Upper lobe of right lung (tissue), 1 donor: ENCODE measurements at regions not wholly inside any gene's neighbourhood (a gene's known extent, or its start where the extent isn't known, plus 50 kb on each side); places are given as distances from the start of the nearest gene placed in this dataset.
A peak's percentile ranks its signal among the peaks of the same experiment; 100 is the strongest.

ENCODE experiments used
- ATAC-seq: fragments of 200-7000 bp; cut with Tn5 transposase; one replicate; pipeline ENCODE4 v1.9.1; 2020; ENCODE audit warnings: mild to moderate bottlenecking, moderate library complexity
- DNase-seq: peaks from one replicate; pipeline ENCODE4 v3.0.0-alpha.2; 2020
- H3K27ac ChIP-seq: fragments of 200-600 bp; one replicate; pipeline ENCODE4 v1.8.0; 2022
- H3K27me3 ChIP-seq: fragments of 200-600 bp; one replicate; pipeline ENCODE4 v1.8.0; 2022; ENCODE audit warnings: mild to moderate bottlenecking
- H3K36me3 ChIP-seq: fragments of 200-600 bp; one replicate; pipeline ENCODE4 v1.8.0; 2022
- H3K4me1 ChIP-seq: fragments of 200-600 bp; one replicate; pipeline ENCODE4 v1.8.0; 2022
- H3K4me3 ChIP-seq: fragments of 200-600 bp; one replicate; pipeline ENCODE4 v1.8.0; 2022; ENCODE audit warnings: mild to moderate bottlenecking
- H3K9me3 ChIP-seq: fragments of 200-600 bp; one replicate; pipeline ENCODE4 v1.8.0; 2022
- CTCF ChIP-seq: fragments of 200-600 bp; IDR thresholded peaks from one replicate; pipeline ENCODE4 v1.8.0; 2022; ENCODE audit warnings: antibody characterized with exemption
- intact Hi-C: fragments of 100-400 bp; cut with DNase I; formaldehyde crosslinking; loops from one replicate; pipeline ENCODE4 v1.11.0; 2022
- donor health status: DM: no; HTN: yes; CAD: no; lungs with severe emphysema.

DNA sequence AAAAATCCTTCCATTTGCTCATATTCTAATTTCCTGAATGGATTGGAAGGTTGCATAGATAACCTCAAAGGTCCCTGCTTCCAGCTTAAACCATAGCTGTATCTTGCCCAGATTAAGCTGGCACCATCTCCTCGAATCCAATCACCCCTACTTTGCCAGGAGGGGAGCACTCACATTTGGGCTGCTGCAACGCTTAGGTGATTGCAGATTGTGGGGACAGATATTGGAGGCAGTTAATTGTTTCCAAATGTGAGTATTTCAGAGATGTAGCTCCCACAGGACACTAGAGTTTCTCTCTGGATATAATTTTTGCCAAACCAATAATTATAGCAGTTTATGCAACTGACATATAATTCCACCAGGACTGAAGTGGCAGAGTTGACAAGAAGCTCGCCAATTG is 53.5 kb upstream of the ACSL1 start:
- Histone ChIP-seq H3K36me3 (no peaks in the 10 kb centered on the region), H3K4me3 (no peak overlapping the region), H3K9me3 (no peaks in the 10 kb centered on the region), H3K4me1 (no peaks in the 10 kb centered on the region), H3K27me3 (no peaks in the 10 kb centered on the region), H3K27ac (no peak overlapping the region)
- ATAC-seq (no peak), DNase-seq (no peak)
- intact Hi-C loops: no loop called here
- TF ChIP-seq CTCF: no peak

- Histone ChIP-seq H3K4me3 (no peak overlapping the region), H3K27me3 (no peaks in the 10 kb centered on the region), H3K36me3 (no peaks in the 10 kb centered on the region), H3K4me1 (no peaks in the 10 kb centered on the region), H3K9me3 (no peaks in the 10 kb centered on the region), H3K27ac (no peak overlapping the region)
- intact Hi-C loops: no loop called here
- ATAC-seq: no peak
- no peak for TF ChIP-seq CTCF
- no peak for DNase-seq
Measured at GRCh38 chr4:184882276-184882675, 56.5 kb upstream of the ACSL1 start.

DNA sequence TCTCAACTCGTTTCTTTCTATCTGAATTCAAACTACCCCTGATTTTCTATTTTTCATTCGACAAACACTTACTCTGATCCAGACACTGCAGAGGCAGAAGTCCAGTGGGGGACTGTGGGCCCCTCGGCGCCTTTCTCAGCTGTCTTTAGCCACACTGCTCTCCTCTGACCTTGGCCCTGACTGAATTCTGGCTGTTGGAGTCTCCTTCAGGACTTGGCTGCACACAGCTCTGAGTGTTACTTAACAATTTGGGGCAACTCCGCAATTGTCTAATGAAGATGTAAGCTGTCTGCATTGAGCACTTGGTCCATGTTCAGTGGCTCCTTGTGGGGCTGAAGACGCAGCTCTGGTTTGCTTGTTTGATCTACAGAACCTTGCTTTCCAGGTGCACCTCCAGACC is 57.3 kb upstream of the ACSL1 start:
- H3K36me3 ChIP-seq: no peaks in the 10 kb centered on the region
- DNase-seq: no peak
- H3K27ac ChIP-seq: no peak overlapping the region
- H3K27me3 ChIP-seq: no peaks in the 10 kb centered on the region
- no peaks in the 10 kb centered on the region for H3K4me1 ChIP-seq
- H3K9me3 ChIP-seq: no peaks in the 10 kb centered on the region
- TF ChIP-seq CTCF: no peak
- intact Hi-C loops: no loop called here
- no peak for ATAC-seq
- no peak overlapping the region for H3K4me3 ChIP-seq

- H3K9me3 ChIP-seq: no peaks in the 10 kb centered on the region
- H3K27me3 ChIP-seq: no peaks in the 10 kb centered on the region
- no peaks in the 10 kb centered on the region for H3K4me1 ChIP-seq
- intact Hi-C loops: no loop called here
- H3K4me3 ChIP-seq: no peak overlapping the region
- H3K36me3 ChIP-seq: no peaks in the 10 kb centered on the region
- DNase-seq (no peak), ATAC-seq (no peak)
- H3K27ac ChIP-seq: no peak overlapping the region
- no peak for TF ChIP-seq CTCF
Measured at GRCh38 chr4:184884883-184885282, 59.1 kb upstream of the ACSL1 start.

DNA sequence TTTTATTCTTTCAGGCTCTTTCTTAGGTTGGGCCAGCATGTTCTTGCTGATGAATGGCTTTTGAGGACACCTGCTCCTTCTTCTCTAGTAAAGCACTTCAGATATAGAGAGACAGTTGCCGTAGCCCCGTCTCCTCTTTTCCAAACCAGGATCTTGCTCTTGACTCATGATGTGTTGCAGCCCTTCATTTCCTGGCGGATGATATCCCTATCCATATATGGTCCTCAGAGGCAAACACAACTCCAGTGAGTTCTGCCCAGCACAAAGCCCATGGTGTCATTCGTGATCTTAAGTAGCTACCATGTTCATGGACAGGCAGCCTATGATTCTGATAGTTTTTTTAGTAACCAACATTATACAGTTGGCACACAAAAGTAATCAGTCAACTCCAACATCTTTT is 59.8 kb upstream of the ACSL1 start:
- Histone ChIP-seq H3K27me3 (no peaks in the 10 kb centered on the region), H3K9me3 (no peaks in the 10 kb centered on the region), H3K27ac (no peak overlapping the region), H3K36me3 (no peaks in the 10 kb centered on the region), H3K4me3 (no peak overlapping the region), H3K4me1 (no peaks in the 10 kb centered on the region)
- intact Hi-C loops: no loop called here
- DNase-seq (no peak), ATAC-seq (no peak)
- TF ChIP-seq CTCF: no peak

DNA sequence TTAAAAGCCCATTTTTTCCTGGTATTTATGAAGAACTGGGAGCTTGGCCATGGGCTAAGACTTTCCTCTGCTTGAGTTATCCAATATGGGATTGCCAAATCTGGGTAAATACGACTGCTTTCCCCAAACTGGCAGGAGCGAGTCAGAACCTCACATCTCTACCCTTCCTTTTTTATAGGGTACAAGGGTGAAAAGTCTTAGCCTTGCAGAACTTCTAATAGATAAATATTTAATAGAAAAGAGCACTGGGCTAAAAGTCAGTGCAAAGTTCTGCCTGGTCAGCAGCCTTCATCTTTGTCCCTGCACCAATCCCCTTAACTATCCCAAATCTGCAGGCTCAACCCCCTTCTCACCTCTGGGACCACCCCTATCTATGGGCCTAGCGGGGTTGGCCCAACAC is 61.6 kb upstream of the ACSL1 start:
- H3K9me3 ChIP-seq: no peaks in the 10 kb centered on the region
- no peak overlapping the region for H3K27ac ChIP-seq
- intact Hi-C loops: no loop called here
- no peaks in the 10 kb centered on the region for H3K4me1 ChIP-seq
- no peaks in the 10 kb centered on the region for H3K27me3 ChIP-seq
- no peaks in the 10 kb centered on the region for H3K36me3 ChIP-seq
- ATAC-seq (peak; percentile 30), DNase-seq (no peak)
- TF ChIP-seq CTCF: no peak
- H3K4me3 ChIP-seq: no peak overlapping the region
